Kidney capillary endothelial cell (primary cell): ENCODE measurements at regions not wholly inside any gene's neighbourhood (a gene's known extent, or its start where the extent isn't known, plus 50 kb on each side); places are given as distances from the start of the nearest gene placed in this dataset.
"Not testable (repeated sequence)": the region's sequence is repeated elsewhere in the genome, so short reads cannot be mapped to it uniquely, and the experiment has no call there.

Experiments
- DNase-seq: peaks from one replicate; pipeline ENCODE4 v3.0.0-alpha.2; 2018; ENCODE audit warnings: low spot score

DNA sequence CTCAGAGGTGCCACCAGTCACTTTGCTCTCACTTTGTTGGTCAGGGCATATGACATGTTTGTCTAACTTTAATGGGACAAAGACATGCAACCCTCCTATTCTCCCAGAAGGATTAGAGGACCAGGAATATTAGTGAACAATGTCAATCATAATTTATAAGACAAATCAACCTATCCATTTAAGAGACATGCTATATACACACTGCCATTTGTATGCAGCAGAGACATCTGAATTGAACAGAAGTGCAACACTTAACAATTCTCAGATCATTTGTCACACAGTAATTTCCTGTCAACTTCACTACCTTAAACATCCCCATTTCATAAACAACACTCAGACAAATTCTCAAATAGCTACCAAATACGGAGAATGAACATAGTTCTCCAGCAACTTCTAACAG lies 273.6 kb upstream of the RGMB start:
- DNase-seq, result no peak

DNA sequence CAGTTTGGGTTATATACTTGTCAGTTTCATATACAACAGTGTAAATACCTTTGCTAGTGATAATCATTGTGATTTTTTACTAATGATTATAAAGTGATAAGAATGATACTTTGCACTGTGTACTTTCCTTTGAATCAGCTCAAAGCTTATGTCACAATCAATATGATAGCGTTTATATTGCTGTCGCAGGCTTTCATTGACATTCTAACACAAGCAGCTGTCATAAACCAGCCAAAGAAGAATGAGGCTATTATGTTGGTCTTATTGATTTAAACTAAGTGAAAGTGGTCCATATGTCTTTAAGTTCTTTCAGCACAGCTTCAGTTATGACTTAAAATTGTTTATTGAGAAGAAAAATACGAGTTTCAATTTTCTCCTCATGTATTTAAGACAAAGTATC lies 272.7 kb upstream of the RGMB start:
- no peak for DNase-seq

DNA sequence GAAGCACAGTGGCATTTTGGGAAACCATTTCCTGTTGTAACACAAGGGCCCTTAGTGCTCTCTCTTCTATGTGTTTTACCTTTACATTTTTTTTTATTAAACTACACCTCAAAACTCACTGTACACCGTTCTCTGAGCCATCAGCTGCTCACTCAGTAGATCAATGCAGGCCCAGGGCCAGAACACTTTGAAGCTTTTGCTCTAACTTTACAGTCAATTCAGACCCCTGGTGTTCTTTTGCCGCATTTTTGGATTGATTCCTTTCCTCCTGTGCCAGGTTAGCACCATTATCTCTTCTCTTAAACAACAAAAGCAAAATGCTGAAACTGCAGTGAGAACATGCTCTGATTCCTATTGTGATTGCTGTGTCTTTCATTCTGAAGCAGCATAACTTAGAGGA lies 269.8 kb upstream of the RGMB start:
- DNase-seq, result no peak

GRCh38 chr5:98504505-98504904 lies 269.0 kb upstream of the RGMB start:
- no peak for DNase-seq

DNA sequence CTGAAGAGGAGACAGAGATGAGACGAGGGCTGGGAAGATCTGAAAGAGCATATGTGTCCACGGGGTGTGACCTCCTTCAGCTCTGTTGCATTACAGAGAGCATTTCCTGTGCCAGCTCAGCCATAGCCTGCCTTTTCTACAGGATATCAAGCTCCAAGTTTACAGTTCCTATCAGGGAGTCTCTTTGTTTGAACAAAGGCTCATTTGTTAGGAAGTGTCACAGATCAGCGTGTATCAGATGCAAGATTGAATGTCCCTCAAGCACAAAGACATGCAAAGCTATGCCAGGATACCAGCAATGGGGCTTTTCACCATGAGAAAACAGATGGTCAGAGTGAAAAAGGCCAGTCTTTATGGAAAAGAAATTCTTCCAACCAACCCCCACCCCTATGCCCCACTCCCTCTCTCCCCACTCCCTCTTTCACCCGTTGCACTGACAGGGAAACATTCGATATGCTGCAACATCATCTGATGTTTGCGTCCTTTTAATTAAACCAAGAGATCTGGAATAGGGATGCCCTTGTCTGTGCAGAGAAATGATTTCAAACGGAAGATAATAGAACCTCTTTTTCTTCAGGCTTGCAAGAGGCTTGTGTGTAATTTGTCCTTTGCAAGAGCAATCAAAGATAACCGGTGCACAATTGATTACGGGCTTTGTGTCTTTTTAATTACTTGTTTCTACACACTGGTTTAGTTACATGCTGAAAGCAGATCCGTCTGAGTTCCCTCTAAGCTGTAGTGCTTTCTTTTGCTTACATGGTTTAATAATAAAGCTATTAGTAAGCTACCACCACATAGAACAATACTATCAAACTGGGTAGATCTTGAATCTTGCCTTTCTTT lies 263.1 kb upstream of the RGMB start:
- peak; percentile 66 for DNase-seq

GRCh38 chr5:98513380-98513779 lies 260.1 kb upstream of the RGMB start:
- no peak for DNase-seq

- no peak for DNase-seq
These were observed 259.2 kb upstream of the RGMB start for GRCh38 chr5:98514215-98514614.

DNA sequence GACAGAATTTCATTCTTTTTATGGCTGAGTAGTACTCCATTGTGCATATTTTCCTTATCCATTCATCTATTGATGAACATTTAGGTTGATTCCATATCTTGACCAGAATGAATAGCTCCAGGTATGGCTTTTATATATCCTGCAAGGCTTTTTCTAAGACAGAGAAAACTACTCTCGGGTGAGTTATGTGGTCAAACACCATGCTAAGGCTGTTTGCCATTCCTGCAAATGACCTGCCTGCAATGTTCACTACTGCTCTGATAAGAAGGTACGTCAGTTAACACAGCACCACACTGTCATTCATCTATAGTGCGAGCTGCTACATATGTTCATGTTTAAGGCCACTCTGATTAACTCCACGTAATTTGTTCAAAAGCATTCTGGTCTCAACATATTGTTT lies 256.8 kb upstream of the RGMB start:
- no peak for DNase-seq

DNA sequence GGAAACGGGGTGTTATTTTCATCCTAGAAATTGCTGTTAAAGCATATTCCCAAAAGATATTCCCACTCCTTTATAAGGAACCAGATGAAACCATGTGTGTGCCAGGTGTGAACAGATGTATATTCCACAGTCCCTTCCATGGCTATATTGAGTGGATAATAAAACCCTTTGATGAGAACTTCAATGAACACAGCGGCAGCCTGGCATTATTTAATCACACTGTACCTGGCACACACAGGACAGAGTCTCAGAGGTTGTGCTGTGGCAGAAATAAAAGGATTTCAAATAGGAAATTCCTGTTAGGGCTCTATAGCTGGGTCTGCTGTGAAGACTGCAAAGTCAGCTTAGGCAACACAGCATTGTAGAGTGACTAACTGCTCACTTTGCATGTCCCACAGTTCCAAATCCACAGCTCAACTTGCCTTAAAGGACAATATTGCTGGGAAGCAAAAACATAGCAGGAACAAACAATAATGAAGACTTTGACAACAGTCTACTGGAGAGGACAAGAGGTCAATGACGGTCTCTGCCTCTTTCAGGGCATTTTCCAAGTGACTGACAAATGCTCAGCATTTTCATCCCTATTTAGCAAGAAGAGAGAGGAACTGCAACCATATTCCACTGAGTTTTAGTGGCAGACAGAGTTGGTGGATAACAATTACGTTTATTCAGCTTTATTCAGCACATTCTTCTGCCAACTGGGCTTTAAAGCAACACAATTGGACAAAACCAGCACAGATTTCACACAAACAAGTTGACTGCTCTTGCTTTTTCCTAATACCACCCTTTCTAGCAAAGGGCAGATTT lies 255.7 kb upstream of the RGMB start:
- no peak for DNase-seq

- DNase-seq, result no peak
These were observed 254.7 kb upstream of the RGMB start for GRCh38 chr5:98518754-98519153.

DNA sequence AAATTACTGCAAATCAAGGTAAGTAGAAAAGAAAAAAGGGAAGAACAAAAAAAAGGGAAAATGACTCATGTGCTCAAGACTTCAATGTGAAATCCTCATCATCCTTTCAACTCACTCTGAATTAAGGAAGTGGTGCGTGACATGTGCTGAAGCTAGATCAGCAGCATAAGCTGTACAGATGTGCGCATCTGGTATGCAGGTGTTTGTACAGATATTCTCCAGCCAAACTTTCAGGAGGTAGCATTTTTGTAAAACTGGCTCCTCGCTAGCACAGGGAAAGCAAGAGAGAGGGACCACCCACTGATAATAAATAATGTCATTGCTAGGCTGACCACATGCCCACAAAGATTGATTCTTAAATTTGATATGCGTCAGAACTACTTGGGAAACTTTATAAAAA lies 253.9 kb upstream of the RGMB start:
- no peak for DNase-seq

DNA sequence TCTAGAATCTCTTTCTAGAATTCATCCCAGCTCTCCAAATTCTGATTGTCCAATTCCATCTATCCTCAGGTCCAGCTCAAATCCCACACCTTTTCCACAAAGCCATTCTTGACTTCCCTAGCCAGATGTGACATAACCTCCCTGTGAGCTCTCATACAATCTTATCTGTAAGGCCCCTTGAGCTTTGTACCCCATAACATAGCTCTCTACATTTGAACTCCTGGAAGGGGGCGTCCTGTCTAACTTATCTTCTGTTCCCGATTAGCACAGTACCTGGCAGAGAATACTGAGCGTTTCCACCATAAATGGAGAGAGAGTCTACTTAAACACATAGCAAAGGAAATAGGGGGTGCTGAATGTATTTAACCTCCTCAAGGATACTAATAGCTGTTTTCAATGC lies 251.6 kb upstream of the RGMB start:
- DNase-seq, result no peak

GRCh38 chr5:98524773-98525172 lies 248.7 kb upstream of the RGMB start:
- no peak for DNase-seq

- no peak for DNase-seq
These were observed 245.6 kb upstream of the RGMB start for GRCh38 chr5:98527846-98528245.

GRCh38 chr5:98529321-98529720 lies 244.1 kb upstream of the RGMB start:
- no peak for DNase-seq

DNA sequence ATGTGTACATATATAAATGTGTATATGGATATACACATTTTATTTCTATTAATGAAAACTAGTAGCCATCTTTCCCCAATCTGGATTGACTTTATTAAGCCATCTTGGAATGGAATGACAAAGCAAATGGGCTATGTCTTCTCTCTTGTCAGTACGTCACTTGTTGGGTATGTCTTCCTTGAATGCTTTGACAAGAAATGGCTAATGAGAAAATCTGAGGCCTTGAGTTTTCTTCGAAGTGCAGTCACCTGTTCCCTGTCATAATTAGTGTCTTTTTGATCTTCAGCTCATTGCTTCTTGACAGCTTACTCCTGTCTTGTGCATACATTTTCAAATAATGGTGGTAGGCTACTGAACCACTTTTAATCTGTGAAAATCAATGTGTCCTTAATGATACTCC lies 243.2 kb upstream of the RGMB start:
- DNase-seq, result no peak

- no peak for DNase-seq
These were observed 237.6 kb upstream of the RGMB start for GRCh38 chr5:98535901-98536300.

- no peak for DNase-seq
These were observed 233.4 kb upstream of the RGMB start for GRCh38 chr5:98540056-98540455.

GRCh38 chr5:98541641-98542040 lies 231.8 kb upstream of the RGMB start:
- DNase-seq, result no peak

DNA sequence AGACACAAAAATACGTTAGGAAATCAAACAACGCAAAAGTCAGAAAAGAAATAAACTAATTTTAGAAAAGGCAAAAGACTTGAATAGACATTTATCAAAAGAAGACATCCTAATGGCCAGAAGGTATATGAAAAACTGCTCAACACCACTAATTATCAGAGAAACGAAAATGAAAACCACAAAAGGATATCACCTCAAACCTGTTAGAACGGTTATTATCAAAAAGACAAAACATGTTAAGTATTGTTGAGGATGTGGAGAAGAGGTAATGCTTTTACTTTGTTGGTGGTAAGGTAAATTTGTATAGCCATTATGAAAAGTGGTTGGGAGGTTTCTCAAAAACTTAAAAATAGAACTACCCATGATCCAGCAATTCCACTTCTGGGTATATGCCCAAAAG lies 230.0 kb upstream of the RGMB start:
- DNase-seq, result no peak

DNA sequence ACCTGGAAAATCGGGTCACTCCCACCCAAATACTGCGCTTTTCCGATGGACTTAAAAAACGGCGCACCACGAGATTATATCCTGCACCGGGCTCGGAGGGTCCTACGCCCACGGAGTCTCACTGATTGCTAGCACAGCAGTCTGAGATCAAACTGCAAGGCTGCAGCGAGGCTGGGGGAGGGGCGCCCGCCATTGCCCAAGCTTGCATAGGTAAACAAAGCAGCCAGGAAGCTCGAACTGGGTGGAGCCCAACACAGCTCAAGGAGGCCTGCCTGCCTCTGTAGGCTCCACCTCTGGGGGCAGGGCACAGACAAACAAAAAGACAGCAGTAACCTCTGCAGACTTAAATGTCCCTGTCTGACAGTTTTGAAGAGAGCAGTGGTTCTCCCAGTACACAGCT lies 226.5 kb upstream of the RGMB start:
- not testable (repeated sequence) for DNase-seq

DNA sequence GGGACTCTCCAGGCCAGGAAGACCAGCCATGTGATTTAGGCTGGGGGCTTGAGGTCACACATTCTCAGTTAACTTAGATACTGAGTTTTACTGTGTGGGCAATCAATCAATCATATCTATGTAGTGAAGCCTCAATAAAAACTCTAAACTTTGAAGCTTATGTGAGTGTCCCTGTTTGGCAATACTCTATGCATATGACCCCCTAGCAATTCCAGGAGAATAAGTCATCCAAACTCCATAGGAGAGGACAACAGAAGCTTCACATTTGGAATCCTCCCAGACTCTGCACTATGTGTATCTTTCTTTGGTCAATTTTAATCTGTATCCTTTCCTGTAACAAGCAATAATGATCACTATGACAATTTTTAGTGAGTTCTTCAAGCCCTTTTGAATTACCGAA lies 216.8 kb upstream of the RGMB start:
- DNase-seq, result no peak

DNA sequence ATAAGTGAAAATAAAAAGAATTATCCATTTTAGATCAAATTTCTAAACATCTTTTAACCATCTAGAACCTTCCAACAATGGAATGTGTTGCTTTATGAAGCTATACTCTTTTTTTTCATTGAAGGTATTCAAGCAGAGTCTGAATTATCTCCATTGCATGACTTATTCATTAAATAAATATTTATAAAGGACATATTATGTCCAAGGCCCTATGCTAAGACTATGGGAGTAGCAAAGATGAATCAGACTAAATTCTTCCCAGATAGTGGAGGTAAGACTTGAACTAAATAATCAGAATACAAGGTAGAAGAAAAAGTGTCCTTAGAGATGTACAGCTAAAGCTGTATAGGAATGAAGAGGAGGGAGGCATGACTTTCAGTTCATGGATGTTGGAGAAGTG lies 215.5 kb upstream of the RGMB start:
- DNase-seq, result no peak
